ENCODE measurements at regions not wholly inside any gene's neighbourhood (a gene's known extent, or its start where the extent isn't known, plus 50 kb on each side); places are given as distances from the start of the nearest gene placed in this dataset.

GRCh38 chr9:97755618-97756267, 58.6 kb upstream of the XPA start:
- Histone ChIP-seq H3K27me3 (ENCODE audit: insufficient read depth, low read depth, low read length) (no peaks in the 10 kb centered on the region), H3F3A (ENCODE audit: insufficient read depth, low read length, poor library complexity, severe bottlenecking) (no peaks in the 10 kb centered on the region), H2AFZ (ENCODE audit: low read depth, low read length) (no peak overlapping the region), H3K9me3 (ENCODE audit: low read length) (peaks cover 4% of the 10 kb centered on the region), H3K4me2 (ENCODE audit: low read length) (no peak overlapping the region), H3K79me2 (replicated peaks; ENCODE audit: insufficient read depth, low read length) (no peaks in the 10 kb centered on the region), H4K20me1 (ENCODE audit: insufficient read depth) (no peaks in the 10 kb centered on the region), H3K9ac (ENCODE audit: low read length) (no peak overlapping the region), H3K9me2 (ENCODE audit: insufficient read depth, low read length) (no peaks in the 10 kb centered on the region), H3K36me3 (ENCODE audit: insufficient read depth, low read length) (no peaks in the 10 kb centered on the region), H3K4me3 (ENCODE audit: low read length) (no peak overlapping the region), H3K27ac (ENCODE audit: low read length) (no peak overlapping the region)
- TF ChIP-seq EZH2 (IDR thresholded peaks at IDR 0.05; ENCODE audit: borderline replicate concordance, insufficient read depth, low read length, poor library complexity, severe bottlenecking) (no peak), REST (IDR thresholded peaks at IDR 0.05; ENCODE audit: borderline replicate concordance) (no peak), MXI1 (conservative IDR thresholded peaks at IDR 0.05; ENCODE audit: poor library complexity, severe bottlenecking) (no peak), TAF1 (IDR thresholded peaks at IDR 0.05; ENCODE audit: low read depth) (no peak), POLR2AphosphoS5 (IDR thresholded peaks at IDR 0.05) (no peak), CTCF (IDR thresholded peaks at IDR 0.05; ENCODE audit: poor library complexity, severe bottlenecking) (no peak), RAD21 (conservative IDR thresholded peaks at IDR 0.05) (no peak)

- Histone ChIP-seq H3K9me3 (ENCODE audit: low read length) (peaks cover 4% of the 10 kb centered on the region), H4K20me1 (ENCODE audit: insufficient read depth) (no peaks in the 10 kb centered on the region), H3K9me2 (ENCODE audit: insufficient read depth, low read length) (no peaks in the 10 kb centered on the region), H3F3A (ENCODE audit: insufficient read depth, low read length, poor library complexity, severe bottlenecking) (no peaks in the 10 kb centered on the region), H3K27me3 (ENCODE audit: insufficient read depth, low read depth, low read length) (no peaks in the 10 kb centered on the region), H2AFZ (ENCODE audit: low read depth, low read length) (no peak overlapping the region), H3K79me2 (replicated peaks; ENCODE audit: insufficient read depth, low read length) (no peaks in the 10 kb centered on the region), H3K36me3 (ENCODE audit: insufficient read depth, low read length) (no peaks in the 10 kb centered on the region), H3K9ac (ENCODE audit: low read length) (no peak overlapping the region), H3K27ac (ENCODE audit: low read length) (no peak overlapping the region), H3K4me3 (ENCODE audit: low read length) (no peak overlapping the region), H3K4me2 (ENCODE audit: low read length) (no peak overlapping the region)
- TF ChIP-seq EZH2 (IDR thresholded peaks at IDR 0.05; ENCODE audit: borderline replicate concordance, insufficient read depth, low read length, poor library complexity, severe bottlenecking) (no peak), MXI1 (conservative IDR thresholded peaks at IDR 0.05; ENCODE audit: poor library complexity, severe bottlenecking) (no peak), TAF1 (IDR thresholded peaks at IDR 0.05; ENCODE audit: low read depth) (no peak)
Measured at GRCh38 chr9:97756991-97757390, 59.9 kb upstream of the XPA start.

GRCh38 chr9:97758334-97758916, 61.3 kb upstream of the XPA start:
- H4K20me1 ChIP-seq (ENCODE audit: insufficient read depth) = no peaks in the 10 kb centered on the region
- H2AFZ ChIP-seq (ENCODE audit: low read depth, low read length) = no peak overlapping the region
- no peak overlapping the region for H3K4me3 ChIP-seq (ENCODE audit: low read length)
- H3K9me3 ChIP-seq (ENCODE audit: low read length) = peaks cover 4% of the 10 kb centered on the region
- no peaks in the 10 kb centered on the region for H3K9me2 ChIP-seq (ENCODE audit: insufficient read depth, low read length)
- H3K36me3 ChIP-seq (ENCODE audit: insufficient read depth, low read length) = no peaks in the 10 kb centered on the region
- no peak overlapping the region for H3K9ac ChIP-seq (ENCODE audit: low read length)
- no peaks in the 10 kb centered on the region for H3F3A ChIP-seq (ENCODE audit: insufficient read depth, low read length, poor library complexity, severe bottlenecking)
- H3K27me3 ChIP-seq (ENCODE audit: insufficient read depth, low read depth, low read length) = no peaks in the 10 kb centered on the region
- H3K27ac ChIP-seq (ENCODE audit: low read length) = no peak overlapping the region
- H3K4me2 ChIP-seq (ENCODE audit: low read length) = no peak overlapping the region
- no peaks in the 10 kb centered on the region for H3K79me2 ChIP-seq (replicated peaks; ENCODE audit: insufficient read depth, low read length)
- no peak for TF ChIP-seq RAD21 (conservative IDR thresholded peaks at IDR 0.05)
- no peak for TF ChIP-seq EZH2 (IDR thresholded peaks at IDR 0.05; ENCODE audit: borderline replicate concordance, insufficient read depth, low read length, poor library complexity, severe bottlenecking)
- no peak for TF ChIP-seq REST (IDR thresholded peaks at IDR 0.05; ENCODE audit: borderline replicate concordance)
- no peak for TF ChIP-seq SMC3 (conservative IDR thresholded peaks at IDR 0.05; ENCODE audit: poor library complexity)
- no peak for TF ChIP-seq MXI1 (conservative IDR thresholded peaks at IDR 0.05; ENCODE audit: poor library complexity, severe bottlenecking)
- TF ChIP-seq EP300 (conservative IDR thresholded peaks at IDR 0.05; ENCODE audit: poor library complexity, severe bottlenecking) = no peak
- no peak for TF ChIP-seq POLR2AphosphoS5 (IDR thresholded peaks at IDR 0.05)

Data from neural cell (in vitro differentiated cells).